Ishikawa (cell line): ENCODE measurements at regions not wholly inside any gene's neighbourhood (a gene's known extent, or its start where the extent isn't known, plus 50 kb on each side); places are given as distances from the start of the nearest gene placed in this dataset.

ENCODE experiments used
- CREB1 ChIP-seq: IDR thresholded peaks from 2 replicates; pipeline ENCODE4 v1.6.1; 2012; ENCODE audit warnings: low read depth
- EP300 ChIP-seq: IDR thresholded peaks from 2 replicates; pipeline ENCODE4 v1.6.1; 2012; ENCODE audit warnings: borderline replicate concordance
- MAX ChIP-seq: IDR thresholded peaks from 2 replicates; pipeline ENCODE4 v1.6.1; 2012
- NFIC ChIP-seq: IDR thresholded peaks from 2 replicates; pipeline ENCODE4 v1.6.1; 2012
- TAF1 ChIP-seq: IDR thresholded peaks from 2 replicates; pipeline ENCODE4 v1.6.1; 2012; ENCODE audit warnings: low read depth, mild to moderate bottlenecking
- TEAD4 ChIP-seq: IDR thresholded peaks from 2 replicates; pipeline ENCODE4 v1.6.1; 2012

DNA sequence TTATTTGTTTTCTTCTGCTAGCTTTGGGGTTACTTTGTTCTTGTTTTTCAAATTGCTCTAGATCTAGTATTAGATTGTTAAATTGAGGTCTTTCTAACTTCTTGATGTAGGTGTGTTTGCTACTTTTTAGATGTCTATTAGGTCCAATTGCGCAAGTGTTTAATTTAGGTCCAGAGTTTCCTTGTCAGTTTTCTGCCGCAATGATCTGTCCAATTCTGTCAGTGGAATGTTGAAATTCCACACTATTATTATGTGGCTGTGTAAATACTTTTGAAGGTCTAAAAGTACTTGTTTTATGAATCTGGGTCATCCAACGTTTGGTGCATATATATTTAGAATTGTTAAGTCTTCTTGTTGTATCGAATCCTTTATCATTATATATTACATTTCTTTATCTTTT lies 324.4 kb upstream of the SGO1 start:
- TF ChIP-seq EP300 (no peak), NFIC (no peak), TEAD4 (no peak), CREB1 (no peak), MAX (no peak), TAF1 (no peak)
